Activated gamma-delta T cell treated with anti-CD3 and anti-CD28 coated beads, Interleukin-2, amount 50 U/mL, for 16 hours (primary cell): ENCODE measurements at regions not wholly inside any gene's neighbourhood (a gene's known extent, or its start where the extent isn't known, plus 50 kb on each side); places are given as distances from the start of the nearest gene placed in this dataset.

Source experiments
- DNase-seq: peaks from one replicate; pipeline ENCODE4 v3.0.0-alpha.2; 2020; ENCODE audit warnings: low read depth

DNA sequence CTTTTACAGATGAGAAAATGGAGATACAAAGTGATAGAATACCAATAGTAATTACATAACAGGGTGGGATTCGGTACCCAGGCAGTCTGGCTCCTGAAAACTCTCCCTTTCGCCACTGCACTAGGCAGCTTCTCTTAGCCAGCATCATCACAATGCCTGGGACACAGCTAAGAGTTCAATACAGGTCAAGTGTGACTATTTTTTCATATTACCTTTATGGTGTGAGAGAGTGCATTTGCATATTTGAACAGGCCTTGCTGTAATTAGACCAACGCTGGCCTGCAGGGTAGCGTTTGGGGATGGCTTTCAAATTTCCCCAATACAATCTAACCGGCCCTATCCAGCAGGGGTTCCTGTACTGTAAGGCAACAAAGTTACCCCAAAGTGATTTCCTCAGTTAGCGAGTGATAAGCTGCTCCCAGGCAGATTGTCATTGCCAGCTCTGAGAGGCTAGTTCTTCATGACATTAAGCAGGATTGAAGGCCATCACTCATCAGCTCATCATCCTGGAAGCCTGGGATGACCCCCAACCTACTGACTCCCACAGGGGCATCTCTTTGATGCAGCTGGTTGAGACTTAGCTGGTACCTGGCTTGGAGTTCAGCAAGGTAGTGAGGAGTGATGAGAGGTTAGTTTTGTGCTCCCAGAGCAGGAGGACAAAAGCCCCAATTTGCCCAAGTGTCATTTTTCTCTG lies 836.8 kb upstream of the LCORL start:
- no peak for DNase-seq

DNA sequence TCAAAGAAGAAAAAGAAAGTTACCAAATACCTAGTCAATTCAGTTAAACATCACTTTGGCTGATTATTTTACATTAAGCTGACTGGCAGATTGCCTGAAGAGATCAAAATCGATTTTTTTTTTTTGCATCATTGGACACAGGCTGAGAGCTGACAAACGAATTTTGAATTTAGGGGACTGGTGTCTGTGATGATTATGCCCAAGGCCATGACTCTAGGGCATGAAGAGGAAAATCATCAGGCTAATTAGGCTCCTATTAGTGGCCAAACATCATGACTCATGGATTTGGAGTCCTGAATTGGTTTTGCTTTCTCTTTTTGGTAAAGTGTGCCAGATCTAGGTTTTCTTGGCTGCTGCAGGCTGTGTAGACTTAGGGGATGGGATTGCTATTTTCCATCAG lies 829.3 kb upstream of the LCORL start:
- no peak for DNase-seq

DNA sequence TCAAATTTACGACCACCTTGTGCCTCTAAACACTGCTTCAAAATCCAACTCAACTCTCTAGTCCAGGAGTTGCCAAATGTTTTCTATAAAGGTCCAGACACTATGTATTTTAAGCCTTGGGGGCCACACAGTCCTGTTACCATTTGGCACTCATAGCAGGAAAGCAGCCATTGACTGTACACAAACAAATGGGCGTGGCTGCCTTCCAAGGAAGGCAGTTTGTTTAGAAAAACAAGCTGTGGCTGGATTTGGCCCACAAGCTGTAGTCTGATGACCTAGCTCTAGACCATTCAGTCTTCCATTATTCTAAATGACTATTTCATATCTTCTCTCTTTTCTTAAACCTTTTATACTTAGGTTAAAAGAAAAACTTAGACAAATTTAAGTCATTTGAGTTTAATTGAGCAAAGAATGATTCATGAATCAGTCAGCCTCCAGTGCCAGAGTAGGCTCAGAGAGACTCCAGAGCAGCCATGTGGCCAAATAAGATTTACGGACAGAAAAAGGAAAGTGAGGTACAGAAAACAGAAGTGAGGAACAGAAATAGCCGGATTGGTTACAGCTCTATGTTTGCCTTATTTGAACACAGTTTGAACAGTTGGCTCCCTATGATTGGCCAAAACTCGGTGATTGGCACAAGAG lies 825.8 kb upstream of the LCORL start:
- no peak for DNase-seq

DNA sequence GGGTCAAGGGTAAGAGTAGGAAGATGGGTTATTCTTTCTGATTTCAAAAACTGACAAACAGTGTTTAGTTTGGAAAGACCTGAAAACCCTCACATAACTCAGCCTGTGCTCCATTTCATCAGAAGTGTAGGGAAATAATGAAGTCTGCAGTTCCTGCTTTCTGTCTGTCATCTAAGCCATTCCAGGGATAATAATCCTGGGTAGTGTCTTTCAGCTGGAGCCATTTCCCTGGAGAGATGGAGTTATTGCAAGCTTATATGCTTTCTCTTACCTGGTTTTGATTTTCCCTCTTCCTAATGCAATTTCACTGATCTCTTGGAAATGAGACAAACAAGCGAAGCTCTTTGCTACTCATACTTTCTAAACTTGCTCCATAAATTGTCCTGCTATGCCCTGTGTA lies 824.8 kb upstream of the LCORL start:
- no peak for DNase-seq

DNA sequence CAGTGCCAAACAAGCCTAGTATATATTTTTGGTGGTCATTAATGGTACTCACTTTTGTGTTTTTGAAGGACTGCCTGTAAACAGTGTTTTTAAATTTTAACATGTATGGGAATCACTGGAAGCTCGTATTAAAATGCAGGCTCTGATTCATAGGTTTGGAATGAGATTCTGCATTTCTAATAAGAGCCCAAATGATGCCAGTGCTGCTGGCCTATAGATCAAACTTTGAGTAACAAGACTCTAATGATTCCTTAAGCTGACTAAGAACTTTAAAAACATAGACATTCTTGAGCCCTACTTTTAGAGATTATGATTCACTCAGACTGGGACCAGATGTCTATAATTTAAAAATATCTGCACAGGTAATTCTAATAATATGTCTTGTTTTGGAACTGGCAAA lies 823.2 kb upstream of the LCORL start:
- DNase-seq = no peak

DNA sequence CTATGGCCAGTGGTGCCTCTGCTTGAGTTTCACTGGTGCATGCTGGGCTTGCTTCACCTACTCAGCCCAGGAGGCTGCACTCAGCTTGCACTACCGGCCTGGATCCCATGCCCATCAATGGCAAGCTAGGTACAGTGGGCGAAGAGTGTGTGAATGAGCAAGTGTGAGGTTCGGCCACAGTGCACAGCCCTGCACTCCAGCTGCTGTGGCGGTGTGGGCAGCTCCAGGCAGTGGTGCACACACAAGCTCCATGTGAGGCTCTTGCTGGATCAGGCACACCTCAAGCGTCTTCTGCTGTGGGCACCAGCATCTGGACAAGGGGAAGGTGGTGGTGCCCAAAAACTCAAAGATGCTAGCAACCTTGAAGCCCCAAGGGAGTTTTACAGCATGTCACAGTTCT lies 820.9 kb upstream of the LCORL start:
- DNase-seq = no peak

DNA sequence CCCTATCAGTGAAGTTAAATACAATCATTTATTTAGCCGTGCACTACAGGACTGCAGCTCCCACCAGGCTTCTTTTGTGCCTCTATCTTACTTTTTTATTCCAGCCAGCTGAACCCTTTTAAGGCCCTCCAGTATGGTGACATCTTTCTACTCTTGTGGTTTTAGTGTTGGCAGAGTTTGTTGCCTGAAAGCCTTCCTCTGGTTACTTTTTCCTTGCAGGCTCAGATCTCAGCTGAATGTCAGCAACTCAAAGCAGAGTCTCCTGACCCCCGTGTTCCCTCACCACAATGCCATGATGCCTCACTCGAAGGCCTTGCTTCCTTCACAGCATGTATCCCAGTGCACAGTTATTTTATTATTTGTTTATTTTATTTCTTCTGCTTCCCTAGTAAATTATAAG lies 818.9 kb upstream of the LCORL start:
- no peak for DNase-seq

DNA sequence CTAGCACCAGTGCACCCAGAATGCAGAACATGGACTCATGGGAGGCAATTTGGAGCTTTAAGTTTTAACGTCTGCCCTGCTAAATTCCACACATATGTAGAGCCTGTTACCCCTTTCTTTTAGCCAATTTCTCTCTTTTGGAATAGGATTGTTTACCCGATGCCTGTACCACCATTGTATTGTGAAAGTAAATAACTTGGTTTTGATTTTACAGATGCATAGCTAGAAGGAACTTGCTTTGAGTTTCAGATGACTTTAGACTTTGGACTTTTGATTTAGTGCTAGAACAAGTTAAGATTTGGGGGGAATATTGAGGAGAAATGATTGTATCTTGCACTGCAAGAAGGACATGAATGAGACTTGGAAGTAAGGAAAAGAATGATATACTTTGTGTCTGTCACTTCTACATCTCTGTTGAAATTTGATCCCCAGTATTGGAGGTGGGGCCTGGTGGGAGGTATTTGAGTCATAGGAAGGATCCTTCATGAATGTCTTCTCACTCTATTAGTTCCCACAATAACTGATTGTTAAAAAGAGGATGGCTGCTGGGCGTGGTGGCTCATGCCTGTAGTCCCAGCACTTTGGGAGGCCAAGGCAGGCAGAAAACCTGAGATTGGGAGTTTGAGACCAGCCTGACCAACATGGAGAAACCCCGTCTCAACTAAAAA lies 794.8 kb upstream of the LCORL start:
- no peak for DNase-seq

DNA sequence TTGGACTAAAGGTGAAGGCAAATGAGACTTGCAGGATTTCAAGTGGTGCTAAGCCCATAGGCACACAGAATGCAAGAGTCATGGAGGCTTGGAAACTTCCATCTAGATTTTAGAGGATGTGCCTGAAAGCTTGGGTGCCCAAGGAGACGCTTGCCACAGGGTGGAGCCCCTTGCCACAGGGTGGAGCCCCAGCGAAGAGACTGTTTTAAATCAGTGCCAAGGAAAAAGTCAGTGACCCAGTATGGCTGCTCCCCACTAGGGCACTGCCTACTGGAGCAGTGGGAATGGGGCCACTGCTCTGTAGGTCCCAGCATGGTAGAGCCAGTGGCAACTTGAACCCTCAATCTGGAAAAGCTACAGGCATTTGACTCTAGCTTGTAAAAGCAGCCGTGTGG lies 794.2 kb upstream of the LCORL start:
- no peak for DNase-seq

DNA sequence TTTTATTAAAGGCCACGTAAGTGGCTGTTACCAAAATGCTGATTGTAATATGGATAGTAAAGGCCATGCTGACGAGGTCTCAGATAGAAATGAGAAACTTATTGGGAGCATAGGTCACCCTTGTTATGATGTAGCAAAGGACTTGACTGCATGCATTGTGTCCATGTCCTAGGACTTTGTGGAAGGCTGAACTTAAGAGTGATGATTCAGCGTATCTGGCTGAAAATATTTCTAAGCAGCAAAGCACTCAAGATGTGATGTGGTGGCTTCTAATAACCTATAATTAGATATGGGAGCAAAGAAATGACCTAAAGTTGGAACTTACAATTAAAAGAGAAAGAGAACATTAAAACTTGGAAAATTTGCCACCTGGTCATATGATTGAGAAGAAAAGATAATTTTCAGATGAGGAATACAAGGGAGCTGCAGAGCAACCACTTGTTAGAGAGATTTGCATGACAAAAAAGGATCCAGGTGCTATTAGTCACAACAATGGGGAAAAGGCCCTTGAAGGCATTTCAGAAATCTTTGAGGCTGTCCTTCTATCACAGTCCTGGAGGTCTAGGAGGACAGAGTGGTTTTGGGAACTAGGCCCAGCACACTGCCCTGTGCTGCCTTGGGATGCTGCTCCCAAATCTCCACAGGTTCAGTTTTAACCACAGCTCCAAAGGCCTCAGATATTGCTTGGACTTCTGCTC lies 793.7 kb upstream of the LCORL start:
- no peak for DNase-seq

DNA sequence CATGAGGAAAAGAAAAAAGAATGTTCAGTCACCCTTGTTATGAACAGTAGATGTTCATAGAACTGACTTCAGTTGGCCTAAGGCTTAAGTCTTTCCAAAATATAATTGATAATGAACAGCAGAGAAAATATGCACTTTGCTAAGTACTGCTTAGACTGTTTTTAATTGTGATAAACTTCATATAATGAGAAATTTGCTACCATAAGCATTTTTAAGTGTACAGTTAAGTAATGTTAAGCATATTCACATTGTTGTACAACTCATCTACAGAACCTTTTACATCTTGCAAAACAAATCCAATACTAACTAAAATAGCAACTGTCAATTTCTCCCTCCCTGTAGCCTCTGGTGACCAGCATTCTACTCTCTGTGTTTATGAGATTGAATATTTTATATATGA lies 792.2 kb upstream of the LCORL start:
- DNase-seq = no peak

DNA sequence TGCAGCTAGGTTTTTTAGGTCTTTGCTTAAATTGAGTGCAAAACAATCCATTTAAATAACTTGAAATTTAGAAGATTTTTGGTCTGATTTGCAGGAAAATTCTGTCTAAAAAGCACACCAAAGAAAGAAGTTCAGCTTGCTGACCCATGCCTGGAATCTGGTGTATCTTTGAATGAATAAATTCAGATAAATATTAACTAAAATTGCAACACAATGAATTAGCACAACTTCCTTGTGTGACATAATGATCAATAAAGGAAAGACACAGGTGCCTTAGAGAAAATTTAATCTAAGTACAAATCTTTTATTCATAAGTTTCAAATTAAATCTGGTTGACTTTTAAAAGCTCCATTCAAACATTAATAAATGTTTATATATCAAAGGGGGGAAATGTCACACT lies 791.5 kb upstream of the LCORL start:
- DNase-seq = no peak

DNA sequence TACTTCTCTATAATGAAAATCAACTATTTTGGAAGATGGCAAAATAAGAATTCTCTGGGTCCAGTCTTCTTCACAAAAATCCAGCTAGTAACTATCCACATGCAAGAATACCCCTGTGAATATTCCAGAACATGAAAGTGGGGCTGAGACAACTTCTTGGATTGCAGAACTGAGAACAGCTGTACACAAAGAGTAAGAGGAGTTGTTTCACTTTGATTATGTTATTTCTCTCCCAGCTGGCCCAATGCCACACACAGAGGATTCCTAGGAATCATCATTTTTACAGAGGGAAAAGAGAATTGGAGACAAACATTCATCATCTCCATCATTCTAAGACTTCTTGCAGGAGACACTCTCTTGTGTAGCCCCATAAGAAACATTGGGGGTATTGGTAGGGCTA lies 782.2 kb upstream of the LCORL start:
- DNase-seq = no peak

DNA sequence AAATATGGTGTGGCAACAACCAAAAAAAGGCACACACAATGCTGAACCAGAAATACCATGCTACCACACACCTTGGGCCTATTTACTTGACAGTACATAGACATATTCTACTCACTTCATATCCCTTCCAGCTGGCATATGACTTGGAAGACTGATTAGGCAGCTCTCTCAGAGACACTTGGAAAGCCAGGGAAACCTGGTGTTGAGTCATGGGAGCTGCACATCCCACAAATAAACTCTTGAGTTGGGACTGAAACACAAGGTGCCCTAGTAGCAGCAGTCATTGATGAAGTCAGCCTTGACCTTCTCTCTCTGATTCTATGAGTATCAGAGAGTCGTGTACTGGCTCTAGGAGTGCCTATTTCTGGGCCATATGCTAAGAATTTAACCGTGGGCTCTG lies 776.6 kb upstream of the LCORL start:
- no peak for DNase-seq

DNA sequence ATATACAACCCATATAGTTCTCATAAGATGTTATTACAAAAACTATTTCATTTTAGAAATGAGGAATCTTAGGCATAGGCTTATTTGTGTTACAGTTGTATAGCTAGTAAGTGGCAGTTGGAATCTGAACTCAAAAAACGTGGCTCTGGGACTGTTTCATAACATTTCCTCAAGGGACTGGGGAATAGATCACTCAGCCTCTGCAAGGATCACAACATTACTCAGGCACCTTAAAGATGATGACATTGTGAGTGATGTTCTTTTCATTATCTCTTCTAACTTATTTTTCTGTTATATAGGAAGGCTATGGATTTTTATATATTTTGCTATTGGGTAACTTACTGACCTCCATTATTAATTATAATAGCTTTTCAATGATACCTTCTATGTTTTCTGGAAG lies 774.2 kb upstream of the LCORL start:
- no peak for DNase-seq

DNA sequence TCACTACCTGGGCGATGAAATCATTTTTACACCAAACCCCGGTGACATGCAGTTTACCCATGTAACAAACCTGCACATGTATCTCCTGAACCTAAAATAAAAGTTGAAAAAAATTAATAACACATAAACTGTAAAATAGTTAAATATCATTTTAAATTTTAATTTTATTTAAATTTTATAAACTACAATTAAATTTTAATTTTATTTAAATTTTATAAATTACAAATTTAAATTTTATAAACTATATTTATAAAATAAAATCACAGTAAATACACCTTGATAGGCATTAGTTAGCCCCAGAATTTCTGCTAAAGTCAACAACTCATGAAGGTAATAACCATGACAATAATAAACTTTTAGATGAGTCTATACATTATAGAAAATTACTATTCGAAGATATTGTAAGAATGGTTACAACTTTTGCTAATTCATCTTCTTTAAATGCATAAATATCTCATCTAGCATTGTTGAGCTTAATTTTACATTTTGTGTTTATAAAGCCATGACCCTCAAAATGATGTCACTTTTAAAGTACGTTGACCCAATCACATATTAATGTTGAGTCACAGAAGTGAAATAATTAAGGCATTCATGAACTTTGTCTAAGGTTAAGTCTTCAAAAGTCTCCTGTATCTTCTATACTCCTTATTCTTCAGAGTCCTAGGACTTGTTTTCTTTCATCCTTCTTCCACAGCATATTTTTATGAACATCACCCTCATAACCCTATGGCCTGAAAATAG lies 755.8 kb upstream of the LCORL start:
- DNase-seq = no peak

DNA sequence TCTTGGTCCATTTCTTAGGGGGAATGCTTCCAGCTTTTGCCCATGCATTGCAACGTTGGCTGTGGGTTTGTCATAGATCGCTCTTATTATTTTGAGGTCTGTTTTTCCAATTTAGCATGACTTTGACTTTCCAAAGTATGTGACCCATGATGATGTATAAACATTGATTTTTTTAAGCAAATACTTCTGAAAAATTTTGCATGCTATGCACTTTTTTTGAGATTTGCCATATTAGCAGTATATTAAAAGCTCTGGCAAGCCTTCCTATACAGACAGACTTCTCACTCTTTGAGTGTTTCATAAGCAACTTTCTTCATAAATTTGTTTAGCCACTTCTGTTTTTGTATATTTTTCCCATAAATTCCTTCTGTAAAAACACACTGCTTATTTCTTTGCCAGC lies 746.4 kb upstream of the LCORL start:
- no peak for DNase-seq

DNA sequence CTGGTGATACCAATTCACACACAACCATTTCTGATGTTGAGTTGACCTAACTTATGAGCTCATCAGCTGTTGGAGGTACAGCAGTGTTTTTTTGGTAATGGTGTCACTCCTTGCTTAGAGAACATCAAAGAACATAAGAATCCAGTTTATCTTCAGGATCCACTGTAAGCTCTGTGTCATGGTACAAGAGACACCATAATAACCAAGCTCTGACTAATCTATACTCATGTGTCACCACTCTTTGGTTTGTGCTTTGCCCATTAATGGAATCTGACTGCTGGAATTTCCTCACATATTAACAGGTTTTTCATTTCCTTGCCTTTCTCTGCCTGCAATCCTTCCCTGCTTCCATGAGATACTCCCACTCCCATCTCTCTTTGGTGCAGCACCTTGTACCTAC lies 735.1 kb upstream of the LCORL start:
- no peak for DNase-seq

DNA sequence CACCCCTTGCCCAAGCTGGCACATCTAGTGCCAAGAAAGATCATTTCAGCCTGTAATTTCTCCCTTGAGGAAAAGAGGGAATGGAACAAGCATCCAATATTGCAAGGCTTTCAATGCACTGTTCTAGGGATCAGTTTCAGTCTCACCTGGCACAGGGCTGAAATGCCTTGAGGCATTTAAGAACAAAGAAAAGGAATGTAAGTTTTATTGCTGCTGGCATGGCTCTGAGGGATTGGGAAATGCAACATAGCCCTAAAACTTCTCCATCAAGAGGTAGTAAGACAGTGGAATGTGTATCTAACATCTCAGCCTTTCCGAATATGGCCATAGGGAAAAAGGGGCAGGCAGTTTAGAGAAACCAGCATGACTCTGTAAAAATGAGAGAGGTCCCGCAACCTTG lies 732.6 kb upstream of the LCORL start:
- DNase-seq = no peak

DNA sequence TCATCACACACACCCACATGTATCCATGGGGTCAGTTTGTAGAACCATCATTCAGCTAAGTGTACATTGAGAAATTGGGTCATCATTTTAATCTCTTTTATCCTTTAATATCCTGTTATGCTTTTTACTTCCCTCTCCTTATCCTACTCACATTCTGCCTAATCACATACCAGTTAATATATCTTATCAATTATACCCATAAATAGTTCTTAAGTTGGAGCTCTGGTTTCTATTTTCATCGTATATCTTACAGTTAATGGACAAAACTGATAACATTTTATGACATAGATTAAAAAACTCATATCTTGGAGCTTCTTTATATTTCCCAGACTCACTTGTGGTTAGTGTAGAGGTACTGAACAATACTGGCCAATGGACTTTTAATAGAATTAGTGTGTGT lies 729.5 kb upstream of the LCORL start:
- DNase-seq = no peak

DNA sequence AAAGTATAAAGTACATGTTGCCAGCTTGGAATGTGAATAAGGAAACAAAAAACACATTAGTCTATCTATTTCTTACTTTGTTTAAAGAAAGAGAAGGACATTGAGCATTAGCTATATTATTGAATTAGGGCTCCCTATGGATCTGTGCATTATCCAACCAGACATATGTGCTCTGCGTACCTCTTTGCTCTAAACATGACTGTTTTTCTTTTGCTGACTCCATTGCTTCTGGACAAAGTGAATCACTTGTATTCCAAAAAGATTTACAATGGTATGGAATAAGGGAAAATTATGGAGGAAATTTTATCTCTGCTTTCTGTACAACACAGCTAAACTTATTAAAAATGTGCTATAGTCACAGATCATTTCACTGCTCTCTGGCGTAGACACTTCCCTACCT lies 727.8 kb upstream of the LCORL start:
- no peak for DNase-seq

DNA sequence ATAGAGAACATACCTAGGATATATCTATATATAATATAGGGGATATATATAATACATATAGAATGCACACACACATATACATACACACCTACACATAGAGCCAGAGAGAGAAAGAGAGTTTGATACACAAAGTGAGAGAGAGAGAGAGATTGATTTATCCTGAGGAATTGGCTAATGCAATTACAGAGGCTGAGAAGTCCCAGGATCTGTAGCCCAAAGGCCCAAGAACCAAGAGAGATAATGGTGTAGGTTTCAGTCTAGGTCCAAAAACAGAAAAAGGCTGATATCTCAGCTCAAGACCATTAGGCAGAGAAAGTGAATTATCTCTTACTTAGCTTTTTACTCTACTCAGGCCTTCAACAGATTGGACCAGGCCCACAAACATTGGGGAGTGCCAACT lies 715.0 kb upstream of the LCORL start:
- no peak for DNase-seq
